HCT116 (cell line): ENCODE measurements at regions not wholly inside any gene's neighbourhood (a gene's known extent, or its start where the extent isn't known, plus 50 kb on each side); places are given as distances from the start of the nearest gene placed in this dataset.

Experiments
- ATAC-seq: fragments of 200-7000 bp; cut with Tn5 transposase; 2 replicates; pipeline ENCODE4 v1.9.1; 2020; ENCODE audit warnings: mild to moderate bottlenecking, moderate library complexity
- BruUV-seq: library from RNA; stranded (reverse); fragments of 400-500 nt; replicated peaks from 2 replicates; lab custom pipeline; 2021; lab: Mats Ljungman, UMichigan
- CTCF ChIA-PET: fragments of 300-600 bp; sonication (Branson Sonifier 250); formaldehyde crosslinking; loops from one replicate; lab custom pipeline; 2021; ENCODE audit warnings: antibody characterized with exemption; lab: Charles Lee
- POLR2A ChIA-PET: fragments of 300-600, 350-600 bp; sonication (Branson Sonifier 250); formaldehyde crosslinking; loops from one replicate; lab custom pipeline; 2021; ENCODE audit warnings: antibody characterized with exemption; lab: Charles Lee
- RAD21 ChIA-PET, 2 experiments: fragments of 300-600 bp; sonication (Branson Sonifier 250); formaldehyde crosslinking; loops; one replicate each; lab custom pipeline; 2023; ENCODE audit warnings: low total read pairs in 2 of 2; ENCODE audit not compliant: uncharacterized antibody in 2 of 2, unreplicated experiment in 2 of 2, low non-redundant PET in 1 of 2; lab: Charles Lee
- DNase-seq: peaks from one replicate; pipeline ENCODE4 v3.0.0-alpha.2; 2010; ENCODE audit warnings: low read depth, low spot score
- H2AFZ ChIP-seq: fragments of 200-600 bp; shearing (Covaris generic), sonication (generic); 2 replicates; pipeline ENCODE4 v1.6.1; 2017; ENCODE audit warnings: low read depth, mixed run types, mixed read lengths, antibody characterized with exemption, low read length; ENCODE audit not compliant: poor library complexity, severe bottlenecking
- H3K27ac ChIP-seq: 2 replicates; pipeline ENCODE4 v1.5.1; 2012; ENCODE audit warnings: low read depth, low read length
- H3K27me3 ChIP-seq: fragments of 200-600 bp; sonication (generic); 2 replicates; pipeline ENCODE4 v1.6.1; 2016; ENCODE audit warnings: mixed run types, low read length, mixed read lengths; ENCODE audit not compliant: insufficient read depth
- H3K36me3 ChIP-seq, 2 experiments: fragments of 200-500 bp in 1 of 2; fragments of 200-600 bp in 1 of 2; sonication (Bioruptor generic) in 1 of 2; sonication (generic) in 1 of 2; 2 replicates each; pipeline versions ENCODE4 v1.5.1 to v1.6.1; 2014 to 2016; ENCODE audit warnings: low read length in 2 of 2, inconsistent platforms in 1 of 2, mixed read lengths in 1 of 2, mixed run types in 1 of 2; ENCODE audit not compliant: insufficient read depth in 2 of 2, control insufficient read depth in 1 of 2
- H3K4me1 ChIP-seq, 2 experiments: fragments of 200-600 bp in 1 of 2; sonication (generic) in 1 of 2; 2 replicates each; pipeline versions ENCODE4 v1.5.1 to v1.6.1; 2012 to 2017; ENCODE audit warnings: low read length in 2 of 2, inconsistent platforms in 1 of 2, mild to moderate bottlenecking in 1 of 2, mixed read lengths in 1 of 2, mixed run types in 1 of 2, moderate library complexity in 1 of 2; ENCODE audit not compliant: insufficient read depth in 2 of 2, control insufficient read depth in 1 of 2
- H3K4me2 ChIP-seq: fragments of 200-600 bp; sonication (generic); 2 replicates; pipeline ENCODE4 v1.6.1; 2017; ENCODE audit warnings: mixed run types, low read length, mixed read lengths
- H3K4me3 ChIP-seq, 2 experiments: fragments of 200-600 bp in 1 of 2; sonication (generic) in 1 of 2; replicated peaks in 1 of 2; 2 replicates each; pipeline ENCODE4 v1.5.1; 2011 to 2016; ENCODE audit warnings: low read length in 2 of 2, control low read depth in 1 of 2, low read depth in 1 of 2, mild to moderate bottlenecking in 1 of 2, mixed read lengths in 1 of 2, mixed run types in 1 of 2
- H3K79me2 ChIP-seq: fragments of 200-600 bp; sonication (generic); 2 replicates; pipeline ENCODE4 v1.6.1; 2017; ENCODE audit warnings: mild to moderate bottlenecking, mixed run types, low read length, moderate library complexity, mixed read lengths; ENCODE audit not compliant: insufficient read depth
- H3K9ac ChIP-seq: fragments of 200-600 bp; sonication (generic); 2 replicates; pipeline ENCODE4 v1.6.1; 2016; ENCODE audit warnings: low read length, mixed read lengths
- H3K9me2 ChIP-seq: fragments of 200-600 bp; sonication (generic), shearing (Covaris generic); 2 replicates; pipeline ENCODE4 v1.6.1; 2017; ENCODE audit warnings: mixed run types, mild to moderate bottlenecking, moderate library complexity; ENCODE audit not compliant: insufficient read depth
- H3K9me3 ChIP-seq, 2 experiments: fragments of 200-500 bp in 1 of 2; fragments of 200-600 bp in 1 of 2; sonication (Bioruptor generic) in 1 of 2; sonication (generic) in 1 of 2; 2 replicates each; pipeline ENCODE4 v1.6.1; 2014 to 2017; ENCODE audit warnings: low read length in 2 of 2, mixed read lengths in 2 of 2, inconsistent platforms in 1 of 2, low read depth in 1 of 2, mild to moderate bottlenecking in 1 of 2, mixed run types in 1 of 2, moderate library complexity in 1 of 2; ENCODE audit not compliant: control insufficient read depth in 1 of 2, insufficient read depth in 1 of 2
- H4K20me1 ChIP-seq: fragments of 200-600 bp; sonication (generic), shearing (Covaris generic); 2 replicates; pipeline ENCODE4 v1.6.1; 2017; ENCODE audit warnings: mixed run types, mild to moderate bottlenecking, moderate library complexity; ENCODE audit not compliant: insufficient read depth
- ATF3 ChIP-seq: IDR thresholded peaks from 2 replicates; pipeline ENCODE4 v1.6.1; 2012
- CBX3 ChIP-seq: IDR thresholded peaks from 2 replicates; pipeline ENCODE4 v1.6.1; 2012; ENCODE audit warnings: low read depth
- CEBPB ChIP-seq: IDR thresholded peaks from 2 replicates; pipeline ENCODE4 v1.6.1; 2012; ENCODE audit warnings: low read depth
- EGR1 ChIP-seq: IDR thresholded peaks from 2 replicates; pipeline ENCODE4 v1.6.1; 2012; ENCODE audit warnings: low read depth
- ELF1 ChIP-seq: IDR thresholded peaks from 2 replicates; pipeline ENCODE4 v1.6.1; 2012; ENCODE audit warnings: low read depth, borderline replicate concordance
- EZH2phosphoT487 ChIP-seq: fragments of 200-600 bp; IDR thresholded peaks from 2 replicates; pipeline ENCODE4 v1.6.1; 2018; ENCODE audit warnings: antibody characterized with exemption, borderline replicate concordance
- JUND ChIP-seq: IDR thresholded peaks from 2 replicates; pipeline ENCODE4 v1.6.1; 2012
- POLR2A ChIP-seq: IDR thresholded peaks from 2 replicates; pipeline ENCODE4 v1.7.0; 2011; ENCODE audit warnings: borderline replicate concordance; ENCODE audit not compliant: insufficient read depth, insufficient read length; ENCODE audit errors: extremely low read depth
- POLR2AphosphoS5 ChIP-seq: IDR thresholded peaks from 2 replicates; pipeline ENCODE4 v1.6.1; 2011; ENCODE audit warnings: mild to moderate bottlenecking, low read depth, low read length, moderate library complexity
- RAD21 ChIP-seq: IDR thresholded peaks from 2 replicates; pipeline ENCODE4 v1.6.1; 2012; ENCODE audit warnings: low read depth, mild to moderate bottlenecking
- REST ChIP-seq: IDR thresholded peaks from 2 replicates; pipeline ENCODE4 v1.6.1; 2012; ENCODE audit warnings: low read depth
- SIN3A ChIP-seq: IDR thresholded peaks from 2 replicates; pipeline ENCODE4 v1.6.1; 2012; ENCODE audit warnings: low read depth
- SP1 ChIP-seq: IDR thresholded peaks from 2 replicates; pipeline ENCODE4 v1.6.1; 2012; ENCODE audit warnings: low read depth
- TCF7L2 ChIP-seq: IDR thresholded peaks from 2 replicates; pipeline ENCODE4 v1.7.0; 2011; ENCODE audit warnings: borderline replicate concordance, inconsistent platforms; ENCODE audit not compliant: insufficient read depth, insufficient read length; ENCODE audit errors: extremely low read depth
- YY1 ChIP-seq: IDR thresholded peaks from 2 replicates; pipeline ENCODE4 v1.6.1; 2011; ENCODE audit warnings: low read length, low read depth, moderate library complexity, mild to moderate bottlenecking; ENCODE audit not compliant: insufficient replicate concordance; ENCODE audit errors: extremely low read depth
- ZBTB33 ChIP-seq: IDR thresholded peaks from 2 replicates; pipeline ENCODE4 v1.6.1; 2011; ENCODE audit warnings: mild to moderate bottlenecking, low read length, moderate library complexity; ENCODE audit not compliant: insufficient replicate concordance; ENCODE audit errors: extremely low read depth
- ZFX ChIP-seq: fragments of 450-650 bp; IDR thresholded peaks from 2 replicates; pipeline ENCODE4 v1.6.1; 2017
- intact Hi-C: fragments of 100-400 bp; cut with micrococcal nuclease; formaldehyde crosslinking; loops from 2 replicates; pipeline ENCODE4 v1.10.0; 2022
- TF ChIP-seq, protein P1 (sequence below), 3 experiments: fragments of 200-600 bp in 1 of 3; sonication (generic) in 1 of 3; IDR thresholded peaks in 2 of 3; conservative IDR thresholded peaks in 1 of 3; 2 replicates each; pipeline ENCODE4 v1.5.1; 2012 to 2017; ENCODE audit warnings: low read depth in 2 of 3, low read length in 2 of 3, antibody characterized with exemption in 1 of 3, borderline replicate concordance in 1 of 3, control low read depth in 1 of 3, mild to moderate bottlenecking in 1 of 3, mixed read lengths in 1 of 3, mixed run types in 1 of 3, moderate library complexity in 1 of 3; ENCODE audit not compliant: insufficient read depth in 1 of 3
- TF ChIP-seq, protein P2 (sequence below): IDR thresholded peaks from 2 replicates; pipeline ENCODE4 v1.6.1; 2012

- POLR2A ChIA-PET: no interaction called here
- Histone ChIP-seq H3K27me3 (peaks cover 56% of the 10 kb centered on the region), H3K79me2 (no peaks in the 10 kb centered on the region), H3K4me2 (no peak overlapping the region), H3K36me3 (no peaks in the 10 kb centered on the region), H4K20me1 (no peaks in the 10 kb centered on the region), H3K9ac (no peak overlapping the region), H2AFZ (no peak overlapping the region), H3K4me1 (no peaks in the 10 kb centered on the region), H3K4me3 (no peak overlapping the region), H3K9me3 (no peaks in the 10 kb centered on the region), H3K9me2 (no peaks in the 10 kb centered on the region), H3K27ac (no peak overlapping the region)
- intact Hi-C loops: no loop called here
- RAD21 ChIA-PET: no interaction called here
- no peak for TF ChIP-seq SIN3A
- no peak for TF ChIP-seq TCF7L2
- no peak for TF ChIP-seq ZFX
- no peak for TF ChIP-seq ATF3
- TF ChIP-seq, protein P1, sequence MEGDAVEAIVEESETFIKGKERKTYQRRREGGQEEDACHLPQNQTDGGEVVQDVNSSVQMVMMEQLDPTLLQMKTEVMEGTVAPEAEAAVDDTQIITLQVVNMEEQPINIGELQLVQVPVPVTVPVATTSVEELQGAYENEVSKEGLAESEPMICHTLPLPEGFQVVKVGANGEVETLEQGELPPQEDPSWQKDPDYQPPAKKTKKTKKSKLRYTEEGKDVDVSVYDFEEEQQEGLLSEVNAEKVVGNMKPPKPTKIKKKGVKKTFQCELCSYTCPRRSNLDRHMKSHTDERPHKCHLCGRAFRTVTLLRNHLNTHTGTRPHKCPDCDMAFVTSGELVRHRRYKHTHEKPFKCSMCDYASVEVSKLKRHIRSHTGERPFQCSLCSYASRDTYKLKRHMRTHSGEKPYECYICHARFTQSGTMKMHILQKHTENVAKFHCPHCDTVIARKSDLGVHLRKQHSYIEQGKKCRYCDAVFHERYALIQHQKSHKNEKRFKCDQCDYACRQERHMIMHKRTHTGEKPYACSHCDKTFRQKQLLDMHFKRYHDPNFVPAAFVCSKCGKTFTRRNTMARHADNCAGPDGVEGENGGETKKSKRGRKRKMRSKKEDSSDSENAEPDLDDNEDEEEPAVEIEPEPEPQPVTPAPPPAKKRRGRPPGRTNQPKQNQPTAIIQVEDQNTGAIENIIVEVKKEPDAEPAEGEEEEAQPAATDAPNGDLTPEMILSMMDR (IDR thresholded peaks at IDR 0.05 in 2 of 3, conservative IDR thresholded peaks at IDR 0.05 in 1 of 3; ENCODE audit: borderline replicate concordance in 1 of 3, insufficient read depth in 1 of 3, low read depth in 2 of 3, low read length in 2 of 3): no peak
- TF ChIP-seq SP1: no peak
- no peak for TF ChIP-seq REST
- no peak for TF ChIP-seq ZBTB33
- no peak for TF ChIP-seq ELF1
- TF ChIP-seq JUND: no peak
- TF ChIP-seq, protein P2, sequence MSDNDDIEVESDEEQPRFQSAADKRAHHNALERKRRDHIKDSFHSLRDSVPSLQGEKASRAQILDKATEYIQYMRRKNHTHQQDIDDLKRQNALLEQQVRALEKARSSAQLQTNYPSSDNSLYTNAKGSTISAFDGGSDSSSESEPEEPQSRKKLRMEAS: no peak
- TF ChIP-seq POLR2AphosphoS5: no peak
- no peak for TF ChIP-seq YY1
- TF ChIP-seq EZH2phosphoT487: no peak
- TF ChIP-seq RAD21: no peak
- no peak for TF ChIP-seq POLR2A
- no peak for TF ChIP-seq CBX3
- TF ChIP-seq CEBPB: no peak
- TF ChIP-seq EGR1: no peak
- no peak for ATAC-seq
- no TSS peak for BruUV-seq
- DNase-seq: no peak
- CTCF ChIA-PET: no interaction called here
These were observed 256.4 kb upstream of the IRX3 start for GRCh38 chr16:54542805-54543505.
